Uterus (tissue), 2 donors: ENCODE measurements at regions not wholly inside any gene's neighbourhood (a gene's known extent, or its start where the extent isn't known, plus 50 kb on each side); places are given as distances from the start of the nearest gene placed in this dataset.

Source experiments
- POLR2A ChIP-seq, 2 donors: fragments of 450-650 bp; IDR thresholded peaks; one replicate each; pipeline ENCODE4 v1.6.1; 2016; ENCODE audit warnings: antibody characterized with exemption in 2 of 2, mild to moderate bottlenecking in 1 of 2, moderate library complexity in 1 of 2
- TF ChIP-seq, protein P1 (sequence below), 4 experiments: fragments of 200-600 bp in 2 of 4; fragments of 450-650 bp in 2 of 4; sonication (generic) in 2 of 4; IDR thresholded peaks; one replicate each; pipeline ENCODE4 v1.5.1; 2016 to 2019; ENCODE audit warnings: antibody characterized with exemption in 4 of 4, mild to moderate bottlenecking in 2 of 4, moderate library complexity in 1 of 4

DNA sequence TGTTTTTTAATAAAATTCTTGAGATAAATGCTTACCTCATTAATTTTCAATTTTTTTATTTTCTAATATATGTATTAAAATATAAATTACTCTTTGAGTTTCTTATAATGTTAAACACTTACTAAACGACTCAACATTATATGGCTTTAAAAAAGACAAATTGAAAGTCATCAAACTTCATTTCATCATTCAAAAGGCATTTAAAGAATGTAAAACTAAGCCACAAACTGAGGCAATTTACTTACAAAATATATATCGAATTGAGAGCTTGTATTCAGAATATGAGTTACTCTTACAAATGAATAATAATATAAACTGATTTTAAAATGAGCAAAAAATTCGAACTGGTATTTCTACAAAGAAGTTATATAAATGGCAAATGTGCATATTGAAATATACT is 1262.2 kb upstream of the PIK3C3 start:
- TF ChIP-seq, protein P1, sequence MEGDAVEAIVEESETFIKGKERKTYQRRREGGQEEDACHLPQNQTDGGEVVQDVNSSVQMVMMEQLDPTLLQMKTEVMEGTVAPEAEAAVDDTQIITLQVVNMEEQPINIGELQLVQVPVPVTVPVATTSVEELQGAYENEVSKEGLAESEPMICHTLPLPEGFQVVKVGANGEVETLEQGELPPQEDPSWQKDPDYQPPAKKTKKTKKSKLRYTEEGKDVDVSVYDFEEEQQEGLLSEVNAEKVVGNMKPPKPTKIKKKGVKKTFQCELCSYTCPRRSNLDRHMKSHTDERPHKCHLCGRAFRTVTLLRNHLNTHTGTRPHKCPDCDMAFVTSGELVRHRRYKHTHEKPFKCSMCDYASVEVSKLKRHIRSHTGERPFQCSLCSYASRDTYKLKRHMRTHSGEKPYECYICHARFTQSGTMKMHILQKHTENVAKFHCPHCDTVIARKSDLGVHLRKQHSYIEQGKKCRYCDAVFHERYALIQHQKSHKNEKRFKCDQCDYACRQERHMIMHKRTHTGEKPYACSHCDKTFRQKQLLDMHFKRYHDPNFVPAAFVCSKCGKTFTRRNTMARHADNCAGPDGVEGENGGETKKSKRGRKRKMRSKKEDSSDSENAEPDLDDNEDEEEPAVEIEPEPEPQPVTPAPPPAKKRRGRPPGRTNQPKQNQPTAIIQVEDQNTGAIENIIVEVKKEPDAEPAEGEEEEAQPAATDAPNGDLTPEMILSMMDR (IDR thresholded peaks at IDR 0.05), result no peak
- no peak for TF ChIP-seq POLR2A (IDR thresholded peaks at IDR 0.05)
